Nephron progenitor cell (in vitro differentiated cells): ENCODE measurements at regions not wholly inside any gene's neighbourhood (a gene's known extent, or its start where the extent isn't known, plus 50 kb on each side); places are given as distances from the start of the nearest gene placed in this dataset.

Experiments used
- DNase-seq: peaks from one replicate; pipeline ENCODE4 v3.0.0; 2021
- H3K27ac Mint-ChIP-seq: 2 replicates; pipeline ENCODE4 v1.8.0; 2021; ENCODE audit warnings: mild to moderate bottlenecking, moderate library complexity, mixed read lengths
- H3K27me3 Mint-ChIP-seq: 2 replicates; pipeline ENCODE4 v1.8.0; 2021; ENCODE audit warnings: mild to moderate bottlenecking, low read depth, mixed read lengths; ENCODE audit not compliant: poor library complexity
- H3K36me3 Mint-ChIP-seq: 2 replicates; pipeline ENCODE4 v1.8.0; 2021; ENCODE audit warnings: low read depth, mixed read lengths
- H3K4me1 Mint-ChIP-seq: 2 replicates; pipeline ENCODE4 v1.8.0; 2021; ENCODE audit warnings: mixed read lengths
- H3K4me3 Mint-ChIP-seq: 2 replicates; pipeline ENCODE4 v1.8.0; 2021; ENCODE audit warnings: mild to moderate bottlenecking, moderate library complexity, mixed read lengths
- H3K9me3 Mint-ChIP-seq: 2 replicates; pipeline ENCODE4 v1.8.0; 2021; ENCODE audit warnings: mild to moderate bottlenecking, moderate library complexity, mixed read lengths
- CTCF ChIP-seq: fragments of 200-600 bp; sonication (generic); IDR thresholded peaks from 2 replicates; pipeline ENCODE4 v1.5.0; 2021; ENCODE audit warnings: antibody characterized with exemption

DNA sequence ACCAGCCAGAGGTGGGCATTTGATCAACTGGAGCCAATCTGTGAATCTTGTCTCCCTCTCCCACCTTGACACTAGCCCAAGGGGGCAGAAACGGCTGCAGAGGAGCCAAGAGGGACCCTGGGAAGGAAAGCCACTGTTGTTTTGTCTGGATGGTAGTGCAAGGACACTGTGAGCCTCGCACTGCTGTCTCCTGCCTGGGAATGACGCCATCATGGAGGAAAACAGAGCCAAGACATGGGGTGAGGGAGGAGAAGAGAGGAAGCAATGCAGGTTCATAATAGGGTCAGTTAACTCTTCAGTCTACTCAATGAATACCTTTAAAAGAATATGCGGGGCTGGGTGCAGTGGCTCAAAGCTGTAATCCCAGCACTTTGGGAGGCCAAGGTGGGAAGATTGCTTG, 231.1 kb upstream of the AGAP1 start:
- no peak overlapping the region for H3K27ac Mint-ChIP-seq
- DNase-seq = no peak
- peaks cover 9% of the 10 kb centered on the region for H3K9me3 Mint-ChIP-seq

GRCh38 chr2:235263205-235264120, 230.4 kb upstream of the AGAP1 start:
- Mint-ChIP-seq H3K4me1 (peaks cover 40% of the 10 kb centered on the region), H3K4me3 (no peak overlapping the region), H3K27me3 (peaks cover 3% of the 10 kb centered on the region), H3K9me3 (peaks cover 2% of the 10 kb centered on the region), H3K27ac (peak overlapping the region; percentile 70), H3K36me3 (no peaks in the 10 kb centered on the region)
- no peak for TF ChIP-seq CTCF
- DNase-seq = peak; percentile 14

More for the DNA sequence above, 231.1 kb upstream of the AGAP1 start:
- peaks cover 32% of the 10 kb centered on the region for H3K4me1 Mint-ChIP-seq
- H3K36me3 Mint-ChIP-seq = no peaks in the 10 kb centered on the region
- TF ChIP-seq CTCF = no peak
- peaks cover 3% of the 10 kb centered on the region for H3K27me3 Mint-ChIP-seq
- no peak overlapping the region for H3K4me3 Mint-ChIP-seq

DNA sequence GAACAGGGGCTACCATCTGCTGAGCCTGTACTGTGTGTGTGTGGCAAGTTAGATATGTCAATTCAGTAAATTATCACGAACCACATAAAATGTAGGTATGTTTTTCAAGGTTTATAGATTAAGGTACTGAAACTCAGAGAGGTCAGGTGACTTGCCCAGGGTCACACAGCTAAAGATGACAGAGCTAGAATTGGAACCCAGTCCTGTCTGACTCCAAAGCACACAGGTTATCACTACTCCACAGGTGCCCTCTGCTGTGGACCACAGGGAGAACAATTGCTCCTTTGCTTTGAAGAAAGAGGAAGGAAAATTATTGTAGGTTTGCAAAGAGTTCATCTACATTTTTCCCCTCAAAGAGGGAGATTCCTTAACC, 229.7 kb upstream of the AGAP1 start:
- no peak for TF ChIP-seq CTCF
- Mint-ChIP-seq H3K36me3 (no peaks in the 10 kb centered on the region), H3K27ac (no peak overlapping the region), H3K4me1 (peaks cover 46% of the 10 kb centered on the region), H3K9me3 (no peaks in the 10 kb centered on the region), H3K27me3 (peaks cover 3% of the 10 kb centered on the region), H3K4me3 (no peak overlapping the region)
- no peak for DNase-seq

GRCh38 chr2:235264512-235264911, 229.3 kb upstream of the AGAP1 start:
- H3K27ac Mint-ChIP-seq = no peak overlapping the region
- peaks cover 47% of the 10 kb centered on the region for H3K4me1 Mint-ChIP-seq
- no peak for TF ChIP-seq CTCF
- H3K4me3 Mint-ChIP-seq = no peak overlapping the region
- no peaks in the 10 kb centered on the region for H3K9me3 Mint-ChIP-seq
- H3K36me3 Mint-ChIP-seq = no peaks in the 10 kb centered on the region
- DNase-seq = no peak
- H3K27me3 Mint-ChIP-seq = peaks cover 3% of the 10 kb centered on the region

- H3K27ac Mint-ChIP-seq = no peak overlapping the region
- H3K36me3 Mint-ChIP-seq = no peaks in the 10 kb centered on the region
- TF ChIP-seq CTCF = no peak
- no peak for DNase-seq
- no peaks in the 10 kb centered on the region for H3K9me3 Mint-ChIP-seq
- H3K27me3 Mint-ChIP-seq = peaks cover 3% of the 10 kb centered on the region
- H3K4me1 Mint-ChIP-seq = peaks cover 47% of the 10 kb centered on the region
- H3K4me3 Mint-ChIP-seq = no peak overlapping the region
Measured at GRCh38 chr2:235265348-235265965, 228.4 kb upstream of the AGAP1 start.
